GM12875 (cell line): ENCODE measurements at regions not wholly inside any gene's neighbourhood (a gene's known extent, or its start where the extent isn't known, plus 50 kb on each side); places are given as distances from the start of the nearest gene placed in this dataset.
"Not testable (repeated sequence)": the region's sequence is repeated elsewhere in the genome, so short reads cannot be mapped to it uniquely, and the experiment has no call there.

Experiments used
- H3K4me3 ChIP-seq: one replicate; pipeline ENCODE4 v1.5.1; 2011; ENCODE audit warnings: low read depth, low read length, control low read depth
- CTCF ChIP-seq: IDR thresholded peaks from 2 replicates; pipeline ENCODE4 v1.5.1; 2011; ENCODE audit warnings: low read depth, mild to moderate bottlenecking, control low read depth, inconsistent platforms, low read length, moderate library complexity, borderline replicate concordance; ENCODE audit not compliant: insufficient read depth

GRCh38 chr2:58701688-58702301, 460.7 kb upstream of the FANCL start:
- TF ChIP-seq CTCF: no peak
- H3K4me3 ChIP-seq: no peak overlapping the region

- H3K4me3 ChIP-seq: no peak overlapping the region
- TF ChIP-seq CTCF: no peak
Measured at GRCh38 chr2:58700591-58700990, 459.5 kb upstream of the FANCL start.

- H3K4me3 ChIP-seq: no peak overlapping the region
- no peak for TF ChIP-seq CTCF
Measured at GRCh38 chr2:58699411-58699810, 458.3 kb upstream of the FANCL start.

GRCh38 chr2:58698620-58699019, 457.5 kb upstream of the FANCL start:
- TF ChIP-seq CTCF: no peak
- H3K4me3 ChIP-seq: no peak overlapping the region

GRCh38 chr2:58694114-58694513, 453.0 kb upstream of the FANCL start:
- not testable (repeated sequence) for H3K4me3 ChIP-seq

GRCh38 chr2:58691041-58691440, 449.9 kb upstream of the FANCL start:
- not testable (repeated sequence) for H3K4me3 ChIP-seq

- no peak for TF ChIP-seq CTCF
Measured at GRCh38 chr2:58688813-58689212, 447.7 kb upstream of the FANCL start.

GRCh38 chr2:58686776-58687175, 445.7 kb upstream of the FANCL start:
- H3K4me3 ChIP-seq: no peak overlapping the region
- no peak for TF ChIP-seq CTCF

More at GRCh38 chr2:58688813-58689212, 447.7 kb upstream of the FANCL start:
- H3K4me3 ChIP-seq: no peak overlapping the region
